Liver (tissue), 3 donors: ENCODE measurements at regions not wholly inside any gene's neighbourhood (a gene's known extent, or its start where the extent isn't known, plus 50 kb on each side); places are given as distances from the start of the nearest gene placed in this dataset.

Source experiments
- GABPA ChIP-seq, 2 donors: IDR thresholded peaks in 1 of 2; conservative IDR thresholded peaks in 1 of 2; 2 replicates each; pipeline ENCODE4 v1.6.1; 2016; ENCODE audit warnings: antibody characterized with exemption in 2 of 2, mild to moderate bottlenecking in 1 of 2, moderate library complexity in 1 of 2
- SP1 ChIP-seq: IDR thresholded peaks from 2 replicates; pipeline ENCODE4 v1.6.1; 2018; ENCODE audit warnings: antibody characterized with exemption, mild to moderate bottlenecking
- TAF1 ChIP-seq: conservative IDR thresholded peaks from 2 replicates; pipeline ENCODE4 v1.6.1; 2016; ENCODE audit warnings: antibody characterized with exemption, mild to moderate bottlenecking
- YY1 ChIP-seq: IDR thresholded peaks from 2 replicates; pipeline ENCODE4 v1.6.1; 2016; ENCODE audit warnings: antibody characterized with exemption, mild to moderate bottlenecking
- TF ChIP-seq, protein P1 (sequence below): fragments of 150-350 bp; IDR thresholded peaks from 2 replicates; pipeline ENCODE4 v1.5.1; 2017; ENCODE audit warnings: improper control_type of control experiment, low read depth, low read length; ENCODE audit not compliant: missing input control
- TF ChIP-seq, protein P2 (sequence below): IDR thresholded peaks from 2 replicates; pipeline ENCODE4 v1.6.1; 2016; ENCODE audit warnings: antibody characterized with exemption, mild to moderate bottlenecking
- TF ChIP-seq, protein P3 (sequence below): IDR thresholded peaks from 2 replicates; pipeline ENCODE4 v1.6.1; 2016; ENCODE audit warnings: antibody characterized with exemption
- donor health status: healthy.
- donor health status: healthy.

DNA sequence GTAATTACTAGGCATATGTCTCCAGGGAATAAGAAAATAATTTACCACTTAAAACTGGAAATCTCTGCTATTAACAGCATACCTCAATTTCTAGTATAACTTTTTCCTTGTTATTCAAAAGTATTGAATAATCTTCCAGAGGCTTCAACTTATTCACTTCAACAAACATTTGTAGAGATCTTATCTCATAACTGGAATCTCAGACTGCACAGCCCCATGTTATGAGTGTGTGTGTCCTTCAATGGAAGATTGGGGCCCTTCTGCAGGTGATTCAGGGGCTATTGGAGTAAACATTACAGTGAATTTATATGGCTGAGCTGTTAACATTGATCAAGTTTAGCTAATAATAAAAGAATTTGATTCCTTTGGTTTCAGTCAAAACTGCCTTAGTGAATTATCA, 946.1 kb downstream of the TTLL7 start:
- TF ChIP-seq GABPA (IDR thresholded peaks at IDR 0.05 in 1 of 2, conservative IDR thresholded peaks at IDR 0.05 in 1 of 2): no peak
- TF ChIP-seq, protein P1, sequence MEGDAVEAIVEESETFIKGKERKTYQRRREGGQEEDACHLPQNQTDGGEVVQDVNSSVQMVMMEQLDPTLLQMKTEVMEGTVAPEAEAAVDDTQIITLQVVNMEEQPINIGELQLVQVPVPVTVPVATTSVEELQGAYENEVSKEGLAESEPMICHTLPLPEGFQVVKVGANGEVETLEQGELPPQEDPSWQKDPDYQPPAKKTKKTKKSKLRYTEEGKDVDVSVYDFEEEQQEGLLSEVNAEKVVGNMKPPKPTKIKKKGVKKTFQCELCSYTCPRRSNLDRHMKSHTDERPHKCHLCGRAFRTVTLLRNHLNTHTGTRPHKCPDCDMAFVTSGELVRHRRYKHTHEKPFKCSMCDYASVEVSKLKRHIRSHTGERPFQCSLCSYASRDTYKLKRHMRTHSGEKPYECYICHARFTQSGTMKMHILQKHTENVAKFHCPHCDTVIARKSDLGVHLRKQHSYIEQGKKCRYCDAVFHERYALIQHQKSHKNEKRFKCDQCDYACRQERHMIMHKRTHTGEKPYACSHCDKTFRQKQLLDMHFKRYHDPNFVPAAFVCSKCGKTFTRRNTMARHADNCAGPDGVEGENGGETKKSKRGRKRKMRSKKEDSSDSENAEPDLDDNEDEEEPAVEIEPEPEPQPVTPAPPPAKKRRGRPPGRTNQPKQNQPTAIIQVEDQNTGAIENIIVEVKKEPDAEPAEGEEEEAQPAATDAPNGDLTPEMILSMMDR: no peak
- no peak for TF ChIP-seq TAF1
- no peak for TF ChIP-seq SP1
- no peak for TF ChIP-seq YY1
- TF ChIP-seq, protein P2, sequence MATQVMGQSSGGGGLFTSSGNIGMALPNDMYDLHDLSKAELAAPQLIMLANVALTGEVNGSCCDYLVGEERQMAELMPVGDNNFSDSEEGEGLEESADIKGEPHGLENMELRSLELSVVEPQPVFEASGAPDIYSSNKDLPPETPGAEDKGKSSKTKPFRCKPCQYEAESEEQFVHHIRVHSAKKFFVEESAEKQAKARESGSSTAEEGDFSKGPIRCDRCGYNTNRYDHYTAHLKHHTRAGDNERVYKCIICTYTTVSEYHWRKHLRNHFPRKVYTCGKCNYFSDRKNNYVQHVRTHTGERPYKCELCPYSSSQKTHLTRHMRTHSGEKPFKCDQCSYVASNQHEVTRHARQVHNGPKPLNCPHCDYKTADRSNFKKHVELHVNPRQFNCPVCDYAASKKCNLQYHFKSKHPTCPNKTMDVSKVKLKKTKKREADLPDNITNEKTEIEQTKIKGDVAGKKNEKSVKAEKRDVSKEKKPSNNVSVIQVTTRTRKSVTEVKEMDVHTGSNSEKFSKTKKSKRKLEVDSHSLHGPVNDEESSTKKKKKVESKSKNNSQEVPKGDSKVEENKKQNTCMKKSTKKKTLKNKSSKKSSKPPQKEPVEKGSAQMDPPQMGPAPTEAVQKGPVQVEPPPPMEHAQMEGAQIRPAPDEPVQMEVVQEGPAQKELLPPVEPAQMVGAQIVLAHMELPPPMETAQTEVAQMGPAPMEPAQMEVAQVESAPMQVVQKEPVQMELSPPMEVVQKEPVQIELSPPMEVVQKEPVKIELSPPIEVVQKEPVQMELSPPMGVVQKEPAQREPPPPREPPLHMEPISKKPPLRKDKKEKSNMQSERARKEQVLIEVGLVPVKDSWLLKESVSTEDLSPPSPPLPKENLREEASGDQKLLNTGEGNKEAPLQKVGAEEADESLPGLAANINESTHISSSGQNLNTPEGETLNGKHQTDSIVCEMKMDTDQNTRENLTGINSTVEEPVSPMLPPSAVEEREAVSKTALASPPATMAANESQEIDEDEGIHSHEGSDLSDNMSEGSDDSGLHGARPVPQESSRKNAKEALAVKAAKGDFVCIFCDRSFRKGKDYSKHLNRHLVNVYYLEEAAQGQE: no peak
- TF ChIP-seq, protein P3, sequence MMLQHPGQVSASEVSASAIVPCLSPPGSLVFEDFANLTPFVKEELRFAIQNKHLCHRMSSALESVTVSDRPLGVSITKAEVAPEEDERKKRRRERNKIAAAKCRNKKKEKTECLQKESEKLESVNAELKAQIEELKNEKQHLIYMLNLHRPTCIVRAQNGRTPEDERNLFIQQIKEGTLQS: no peak
